Midbrain (tissue), 1 donor: ENCODE measurements at regions not wholly inside any gene's neighbourhood (a gene's known extent, or its start where the extent isn't known, plus 50 kb on each side); places are given as distances from the start of the nearest gene placed in this dataset.
"Not testable (repeated sequence)": the region's sequence is repeated elsewhere in the genome, so short reads cannot be mapped to it uniquely, and the experiment has no call there.

Experiments
- DNase-seq: peaks from one replicate; lab custom pipeline; 2025; lab: John Stamatoyannopoulos, UW

DNA sequence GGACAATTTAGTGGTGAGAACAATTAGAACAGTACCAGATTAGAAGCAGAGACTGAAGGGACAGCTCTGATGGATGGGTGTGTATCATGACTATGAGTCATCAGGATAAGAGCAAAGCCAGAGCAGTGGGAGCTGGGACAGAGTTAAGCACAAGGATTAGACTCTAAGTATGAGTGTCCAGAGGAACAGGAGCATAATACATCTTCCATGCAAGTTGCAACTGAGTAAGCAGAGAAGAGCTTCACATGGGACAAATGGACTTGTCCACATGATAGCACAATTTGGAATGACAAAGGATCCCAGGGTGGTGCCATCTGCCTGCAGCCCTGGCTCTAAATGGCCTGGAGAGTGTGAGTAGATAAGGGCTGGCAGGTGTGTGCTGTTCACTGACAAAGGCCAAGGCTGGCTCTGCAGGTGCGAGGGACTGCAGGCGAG lies 226.4 kb upstream of the CAND1 start:
- DNase-seq = no peak

DNA sequence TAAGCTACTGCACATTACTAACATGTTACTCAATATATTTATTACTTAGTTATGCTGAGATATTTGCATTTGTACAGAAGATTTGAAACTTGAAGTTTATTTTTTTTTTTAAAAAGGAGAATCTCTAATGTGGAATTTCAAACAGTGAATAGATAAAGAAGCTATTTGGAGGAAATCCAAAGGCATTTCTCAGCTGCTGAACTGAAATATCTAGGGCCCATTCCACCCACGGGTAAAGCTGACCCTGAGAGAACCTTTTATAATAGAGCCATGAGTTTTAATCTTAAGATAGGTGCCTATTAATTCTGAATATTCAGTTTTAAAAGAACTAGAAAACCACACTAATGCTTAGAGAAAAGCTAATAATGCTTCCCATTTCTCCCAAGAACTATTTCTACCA lies 225.4 kb upstream of the CAND1 start:
- no peak for DNase-seq

DNA sequence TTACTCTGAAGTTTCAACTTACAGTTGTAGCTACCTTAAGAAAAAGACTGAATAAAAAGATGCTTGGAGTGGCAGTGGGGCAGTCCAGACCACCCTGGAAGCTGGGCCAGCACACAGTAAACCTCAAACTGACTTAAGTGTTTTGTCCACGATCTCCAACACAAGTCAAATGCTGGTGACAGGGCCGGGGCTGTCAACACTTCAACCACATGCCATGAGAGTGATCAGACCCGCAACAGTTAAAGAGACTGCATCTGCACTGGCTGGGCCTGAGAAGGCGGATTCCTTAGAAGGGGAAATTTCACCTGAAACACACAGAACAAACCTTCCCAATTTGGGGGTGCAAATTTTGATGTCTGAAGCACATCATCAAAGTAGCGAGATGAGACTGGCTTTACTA lies 223.5 kb upstream of the CAND1 start:
- no peak for DNase-seq

DNA sequence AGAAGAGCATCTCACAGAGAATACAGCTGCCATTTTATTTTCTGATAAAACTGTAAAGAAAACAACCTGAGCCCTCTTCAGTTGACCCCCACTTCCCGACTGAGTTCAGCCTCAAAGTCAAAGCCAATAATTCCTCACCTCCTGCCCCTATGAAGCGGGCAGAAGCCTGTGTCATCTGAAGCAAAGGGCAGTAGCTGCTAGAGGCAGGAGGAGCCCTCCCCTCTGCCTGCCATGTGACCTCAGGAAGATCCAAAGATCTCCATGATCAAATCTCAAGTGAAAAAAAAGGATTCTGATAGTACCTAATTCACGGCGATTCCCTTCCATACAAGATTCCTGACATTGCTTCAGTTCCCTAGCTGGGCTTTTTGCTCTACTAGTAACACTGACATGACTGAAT lies 223.1 kb upstream of the CAND1 start:
- DNase-seq = no peak

DNA sequence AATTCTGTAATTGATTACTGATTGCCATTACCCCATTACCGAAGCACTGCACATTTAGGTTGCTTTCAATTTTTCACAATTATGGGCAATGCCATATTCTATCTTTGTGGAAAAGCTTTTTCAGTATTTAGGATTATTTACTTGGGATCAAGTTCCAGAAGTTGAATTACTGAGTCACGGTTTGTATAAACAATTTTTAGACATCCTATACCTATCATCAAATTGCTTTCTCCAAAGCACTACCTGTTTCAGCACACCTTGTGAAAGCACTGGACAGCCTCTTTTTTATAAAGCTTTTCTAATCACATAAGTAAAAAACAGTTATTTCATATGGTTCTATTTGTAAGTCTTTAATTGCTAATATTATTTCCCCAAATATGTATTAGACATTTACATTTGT lies 221.5 kb upstream of the CAND1 start:
- DNase-seq = no peak

DNA sequence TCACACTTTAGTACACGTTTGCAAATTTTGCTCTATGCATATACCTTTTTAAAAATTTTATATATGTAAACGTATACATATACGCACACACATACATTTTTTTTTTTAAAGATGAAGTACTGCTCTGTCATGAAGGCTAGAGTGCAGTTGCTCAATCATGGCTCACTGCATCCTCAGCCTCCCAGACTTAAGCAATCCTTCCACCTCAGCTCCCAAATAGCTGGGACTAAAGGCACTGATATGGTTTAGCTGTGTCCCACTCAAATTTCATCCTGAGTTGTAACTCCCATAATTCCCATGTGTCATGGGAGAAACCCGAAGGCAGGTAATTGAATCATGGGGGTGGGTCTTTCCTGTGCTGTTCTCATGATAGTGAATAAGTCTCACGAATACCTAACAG lies 220.8 kb upstream of the CAND1 start:
- DNase-seq = no peak

DNA sequence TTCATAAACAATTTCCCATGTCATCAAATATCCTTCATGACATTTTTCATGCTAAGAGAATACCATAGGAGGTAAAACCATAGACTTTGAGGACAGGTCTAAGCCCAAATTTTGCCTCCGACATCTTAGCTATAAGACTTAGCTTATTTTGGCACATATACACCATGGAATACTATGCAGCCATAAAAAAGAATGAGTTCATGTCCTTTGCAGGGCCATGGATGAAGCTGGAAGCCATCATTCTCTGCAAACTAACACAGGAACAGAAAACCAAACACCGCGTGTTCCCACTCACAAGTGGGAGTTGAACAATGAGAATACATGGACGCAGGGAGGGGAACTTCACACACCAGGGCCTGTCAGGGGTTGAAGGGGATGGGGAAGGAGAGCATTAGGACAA lies 220.0 kb upstream of the CAND1 start:
- DNase-seq = not testable (repeated sequence)

DNA sequence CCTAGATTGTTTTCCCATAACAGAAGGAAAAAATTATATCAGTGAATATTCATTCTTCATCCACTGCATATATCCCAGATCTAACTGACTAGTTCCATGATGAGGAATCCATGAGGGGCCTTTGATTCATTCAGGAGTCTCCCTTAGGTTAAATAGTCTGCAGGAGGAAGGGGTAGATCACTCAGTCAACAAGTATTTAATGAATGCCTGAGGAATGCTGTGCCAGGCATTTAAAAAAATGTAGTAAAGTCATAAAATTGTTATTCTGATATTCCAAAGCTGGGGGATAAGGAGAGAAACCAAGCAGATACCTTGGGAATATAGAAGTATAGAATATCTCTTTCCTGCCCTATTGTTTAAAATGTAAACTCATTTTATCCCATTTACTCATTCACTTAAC lies 216.2 kb upstream of the CAND1 start:
- DNase-seq = no peak

DNA sequence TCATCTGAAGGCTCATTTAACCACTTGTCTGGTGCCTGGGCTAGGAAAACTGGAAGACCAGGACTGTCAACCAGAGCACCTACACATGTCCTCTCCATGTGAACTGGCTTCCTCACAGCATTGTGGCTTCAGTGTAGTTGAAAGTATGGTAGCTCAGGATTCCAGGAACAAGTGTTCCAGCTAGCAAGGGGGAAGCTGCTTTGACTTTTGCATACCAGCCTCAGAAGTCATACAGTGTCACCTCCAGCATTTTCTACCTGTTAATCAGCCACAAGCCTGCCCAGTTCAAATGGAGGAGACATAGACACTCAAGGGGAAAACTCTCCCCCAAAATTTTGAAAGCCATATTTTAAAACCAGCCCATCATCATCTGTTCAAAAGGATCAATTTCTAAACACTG lies 212.8 kb upstream of the CAND1 start:
- no peak for DNase-seq

DNA sequence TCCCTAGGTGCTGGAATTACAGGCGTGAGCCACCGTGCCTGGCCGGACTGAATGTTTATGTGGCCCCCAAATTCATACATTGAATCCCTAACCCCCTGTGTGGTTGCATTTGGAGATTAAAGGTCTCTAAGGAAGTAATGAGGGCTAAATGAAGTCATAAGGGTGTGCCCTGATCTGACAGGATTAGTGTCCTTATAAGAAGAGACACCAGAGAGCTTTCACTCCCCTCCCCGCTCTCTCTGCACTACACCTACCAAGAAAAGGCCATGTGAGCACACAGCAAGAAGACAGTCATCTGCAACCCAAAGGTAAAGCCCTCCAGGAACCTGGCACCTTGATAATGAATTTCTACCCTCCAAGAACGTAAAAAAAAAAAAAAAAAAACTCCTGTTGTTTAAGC lies 212.1 kb upstream of the CAND1 start:
- DNase-seq = no peak

DNA sequence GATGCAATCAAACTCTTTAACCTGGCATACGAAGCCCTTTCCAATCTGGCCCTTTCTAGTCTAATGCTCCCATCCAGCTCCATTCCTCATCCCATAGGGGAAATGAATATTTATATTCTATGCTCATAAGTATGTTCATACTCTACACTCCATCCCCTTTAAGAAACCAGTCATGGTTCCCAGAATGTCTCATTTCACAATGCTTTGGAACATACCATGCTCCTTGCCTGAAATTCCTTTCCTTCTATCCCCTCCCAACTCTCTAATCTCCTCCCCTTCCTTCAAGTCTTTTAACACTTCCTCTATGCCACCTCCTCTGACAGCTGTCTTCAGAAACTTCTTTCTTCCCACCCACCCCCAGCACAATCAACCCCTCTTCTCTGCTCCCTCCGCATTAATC lies 207.0 kb upstream of the CAND1 start:
- DNase-seq = no peak

DNA sequence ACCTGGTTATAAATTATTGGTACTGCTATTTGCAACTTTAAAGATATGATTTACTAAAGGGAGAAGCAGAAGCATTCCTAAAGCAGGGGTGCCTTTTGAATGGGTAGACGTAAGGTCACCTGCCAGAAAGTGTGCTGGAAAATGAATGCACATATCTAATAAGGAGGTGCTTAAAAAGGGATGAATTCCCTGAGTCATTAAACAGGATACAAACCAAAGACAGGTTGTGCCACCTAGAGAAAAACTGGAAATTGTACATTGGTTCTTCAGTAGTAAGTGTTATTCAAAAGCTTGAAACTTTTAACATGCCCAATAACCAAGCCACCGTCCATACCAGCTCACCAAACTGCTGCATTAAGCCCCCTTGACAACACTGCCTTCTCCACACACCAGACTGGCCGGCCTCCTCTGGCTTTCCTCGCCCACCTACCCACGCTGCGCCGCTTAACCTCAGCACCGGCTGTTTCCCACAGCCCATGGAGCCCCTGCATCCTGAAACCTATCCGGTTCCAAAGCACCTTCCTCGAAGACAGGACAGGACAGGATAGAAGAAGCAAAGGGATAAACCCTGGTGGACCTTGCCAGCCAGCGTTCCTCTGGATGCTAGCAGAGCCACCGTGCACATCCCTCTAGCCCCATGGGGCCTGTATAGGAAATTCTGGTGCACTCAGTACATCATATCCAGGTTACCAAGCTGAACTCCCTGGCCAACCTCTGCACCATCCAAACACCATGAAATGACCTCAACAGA lies 201.5 kb upstream of the CAND1 start:
- no peak for DNase-seq

DNA sequence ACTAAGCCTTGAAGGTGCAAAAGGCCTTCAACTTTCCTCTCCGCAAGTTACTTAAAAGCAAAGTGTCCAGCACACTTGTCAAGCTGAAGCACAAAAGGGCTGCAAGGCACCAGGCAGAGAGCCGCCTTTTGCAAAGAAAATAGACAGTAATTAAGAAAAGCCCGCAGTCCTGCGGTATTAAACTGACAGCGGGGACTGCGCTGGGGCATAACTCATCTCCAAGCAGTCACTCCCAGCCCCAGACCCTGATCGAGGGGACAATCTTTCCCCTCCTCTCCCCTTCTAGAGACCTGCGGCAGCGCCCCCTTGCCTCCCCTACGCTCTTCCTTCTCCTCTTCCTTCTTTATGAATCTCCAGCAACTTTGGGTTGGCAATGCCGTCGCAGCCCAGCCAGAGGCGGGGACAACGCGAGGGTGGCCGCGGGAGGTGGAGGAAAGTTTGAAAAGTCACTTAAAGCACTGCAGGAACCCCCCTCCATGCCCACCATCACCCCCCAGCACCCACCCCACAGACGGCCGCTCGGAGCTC lies 200.9 kb upstream of the CAND1 start:
- DNase-seq = no peak

DNA sequence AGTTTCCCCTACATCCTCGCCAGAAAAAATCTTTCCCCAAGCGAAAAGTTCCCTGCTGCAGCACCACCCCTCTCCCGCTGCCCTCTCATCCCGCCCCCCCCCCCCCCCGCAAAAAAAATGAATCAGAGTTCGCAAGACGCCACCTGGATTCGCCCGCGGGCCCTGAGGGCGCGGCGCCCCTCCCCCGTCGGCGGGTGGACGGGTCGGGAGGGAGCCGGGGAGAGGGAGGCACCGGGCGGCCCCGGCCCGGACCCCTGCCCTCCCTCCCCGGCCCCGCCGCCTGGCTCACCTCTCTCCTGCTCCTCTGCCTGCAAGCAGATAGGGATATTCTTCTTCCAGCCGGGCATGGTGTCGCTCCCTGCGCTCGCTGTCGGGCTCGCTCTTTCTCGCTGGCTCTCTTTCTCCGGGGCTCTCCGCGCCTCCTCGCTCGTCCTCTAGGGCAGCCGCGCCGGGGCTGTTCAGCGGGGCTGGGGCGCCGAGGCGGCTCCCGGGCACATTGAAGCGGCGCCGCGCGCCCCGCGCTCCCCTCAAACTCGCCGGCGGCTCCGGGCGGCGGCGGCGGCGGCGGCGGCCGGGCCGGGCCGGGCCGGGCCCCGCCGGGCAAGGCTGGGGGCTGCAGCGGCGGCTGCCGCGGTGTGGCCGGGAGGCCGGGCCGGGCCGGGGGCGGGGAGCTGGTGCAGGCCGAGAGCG lies 200.3 kb upstream of the CAND1 start:
- no peak for DNase-seq

DNA sequence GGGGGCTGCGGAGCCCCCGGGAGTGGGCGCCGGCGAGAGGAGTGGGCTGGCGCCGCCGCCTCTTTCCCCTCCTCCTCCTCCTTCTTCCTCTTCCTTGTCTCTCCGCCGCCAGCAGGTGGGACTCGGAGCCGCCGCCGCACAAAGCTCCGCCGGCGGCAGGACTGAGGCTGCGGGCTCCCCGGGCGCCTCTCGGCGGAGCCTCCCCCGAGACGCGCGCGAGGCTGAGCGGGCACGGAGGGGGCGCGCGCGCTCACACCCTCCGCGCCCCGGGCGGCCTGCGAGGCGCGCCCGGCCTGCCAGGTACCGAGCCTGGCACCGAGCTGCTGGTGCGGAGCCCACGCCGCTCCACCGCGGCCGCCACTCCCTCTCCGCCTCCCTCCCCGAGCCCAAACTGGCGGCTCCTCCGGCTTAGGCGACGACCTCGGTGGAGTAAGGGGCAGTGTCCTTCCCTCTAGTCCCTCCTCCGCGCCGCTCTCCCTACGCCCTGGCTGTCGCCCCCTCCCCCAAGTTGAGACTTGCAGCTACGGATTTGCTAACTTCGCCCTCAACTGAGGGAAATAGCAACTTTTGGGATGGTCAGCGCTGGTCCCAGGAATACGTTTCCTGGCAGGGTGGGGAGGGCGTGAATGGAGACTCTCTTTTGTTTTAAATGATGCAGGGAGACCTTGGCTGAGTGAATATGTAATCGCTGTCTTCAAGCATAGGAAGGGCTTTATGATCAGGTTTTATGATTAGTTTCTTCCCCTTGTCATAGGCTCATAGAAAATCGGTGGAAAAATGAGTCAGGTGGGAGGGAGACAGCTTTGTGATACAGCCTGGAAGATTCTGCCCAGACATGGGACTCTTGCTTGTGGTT lies 199.5 kb upstream of the CAND1 start:
- DNase-seq = peak; percentile 8

DNA sequence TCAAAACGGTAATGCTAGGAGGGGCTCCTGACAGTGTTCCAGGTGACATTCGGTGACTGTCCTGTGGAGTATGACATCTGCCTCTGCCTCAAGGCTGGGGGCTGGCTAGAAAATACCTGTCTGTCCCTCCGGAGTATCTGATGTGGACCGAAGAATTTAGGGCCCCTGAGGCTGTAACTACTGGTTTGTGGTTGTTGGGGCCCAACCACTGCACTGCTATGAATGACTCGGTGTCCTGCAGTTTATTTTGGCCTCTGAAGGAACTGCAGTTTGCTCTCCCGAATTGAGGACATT lies 198.9 kb upstream of the CAND1 start:
- no peak for DNase-seq

DNA sequence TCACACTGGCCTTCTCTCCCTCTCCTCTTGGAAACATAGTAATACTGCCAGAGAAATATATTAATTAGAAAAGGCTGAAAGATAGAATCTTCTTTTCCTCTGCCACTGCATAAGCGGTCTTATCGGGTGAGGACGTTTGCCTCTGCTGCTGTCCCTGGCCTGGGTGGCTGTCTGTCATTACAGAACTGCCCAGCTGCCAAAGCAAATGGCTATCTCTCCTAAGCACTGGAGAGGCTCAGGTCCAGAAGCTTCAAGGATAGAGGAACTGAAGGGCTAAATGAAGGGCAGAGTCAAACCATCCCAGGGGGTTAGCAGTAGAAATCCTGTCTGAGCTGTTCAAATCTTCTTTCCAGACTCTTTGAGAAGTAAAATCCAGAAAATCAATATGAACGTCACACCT lies 198.6 kb upstream of the CAND1 start:
- DNase-seq = no peak

DNA sequence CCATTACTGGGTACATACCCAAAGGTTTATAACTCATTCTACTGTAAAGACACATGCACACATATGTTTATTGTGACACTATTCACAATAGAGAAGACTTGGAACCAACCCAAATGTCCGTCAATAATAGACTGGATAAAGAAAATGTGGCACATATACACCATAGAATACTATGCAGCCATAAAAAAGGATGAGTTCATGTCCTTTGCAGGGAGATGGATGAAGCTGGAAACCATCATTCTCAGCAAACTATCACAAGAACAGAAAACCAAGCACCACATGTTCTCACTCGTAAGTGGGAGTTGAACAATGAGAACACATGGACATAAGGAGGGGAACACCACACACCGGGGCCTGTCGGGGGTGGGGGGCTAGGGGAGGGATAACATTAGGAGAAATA lies 196.9 kb upstream of the CAND1 start:
- DNase-seq = not testable (repeated sequence)

DNA sequence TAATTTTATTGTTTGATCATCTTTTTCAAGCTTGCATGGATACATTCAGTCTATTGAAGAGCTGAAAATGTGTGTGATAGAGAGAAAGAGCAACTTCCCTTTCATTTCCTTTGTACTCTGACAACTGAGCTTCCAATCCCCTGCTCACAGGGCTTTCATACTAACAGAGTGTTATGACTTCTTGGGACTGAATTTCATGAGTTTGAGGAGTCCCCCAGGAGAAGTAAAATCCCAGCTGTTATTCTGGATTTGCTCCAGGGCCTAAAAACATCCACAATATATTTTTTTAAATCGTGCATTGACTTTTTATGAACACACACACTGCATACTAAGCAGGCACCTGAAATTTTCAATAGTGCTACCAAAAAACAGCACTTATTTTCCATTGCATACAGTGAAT lies 195.8 kb upstream of the CAND1 start:
- DNase-seq = no peak

DNA sequence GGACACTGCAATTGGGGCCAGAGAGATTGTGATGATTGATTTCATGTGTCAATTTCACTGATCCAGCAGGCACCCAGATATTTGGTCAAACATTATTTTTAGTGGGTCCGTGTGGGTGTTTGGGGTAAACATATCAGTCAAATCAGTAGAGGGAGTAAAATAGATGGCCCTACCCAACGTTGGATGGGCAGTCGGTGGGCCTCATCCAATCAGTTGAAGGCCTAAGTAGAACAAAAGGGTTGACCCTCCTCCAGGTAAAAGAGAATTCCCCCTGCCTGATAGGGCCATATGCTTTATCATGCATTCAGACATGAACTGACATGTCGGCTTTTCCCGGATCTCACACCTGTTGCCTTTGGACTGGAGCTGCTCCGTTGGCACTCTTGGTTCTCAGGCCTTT lies 195.1 kb upstream of the CAND1 start:
- no peak for DNase-seq

DNA sequence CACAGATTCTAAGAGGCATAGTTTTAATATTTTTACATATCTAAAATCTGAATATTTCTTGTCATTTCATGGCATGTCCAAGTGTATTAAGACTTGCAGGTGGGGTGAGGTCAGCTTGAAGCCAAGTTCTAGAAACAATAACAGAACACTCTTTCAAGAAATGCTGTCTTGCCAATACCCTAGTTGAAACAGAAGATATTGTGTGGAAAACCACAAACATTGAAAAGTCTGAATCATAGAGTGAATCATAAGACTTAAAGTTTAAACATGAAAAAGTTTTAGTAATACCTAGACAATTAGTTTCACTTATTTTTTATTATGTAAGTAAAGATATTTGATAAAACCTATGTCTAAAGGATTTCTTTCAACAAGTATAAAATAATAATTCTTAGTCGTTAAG lies 191.5 kb upstream of the CAND1 start:
- DNase-seq = no peak

DNA sequence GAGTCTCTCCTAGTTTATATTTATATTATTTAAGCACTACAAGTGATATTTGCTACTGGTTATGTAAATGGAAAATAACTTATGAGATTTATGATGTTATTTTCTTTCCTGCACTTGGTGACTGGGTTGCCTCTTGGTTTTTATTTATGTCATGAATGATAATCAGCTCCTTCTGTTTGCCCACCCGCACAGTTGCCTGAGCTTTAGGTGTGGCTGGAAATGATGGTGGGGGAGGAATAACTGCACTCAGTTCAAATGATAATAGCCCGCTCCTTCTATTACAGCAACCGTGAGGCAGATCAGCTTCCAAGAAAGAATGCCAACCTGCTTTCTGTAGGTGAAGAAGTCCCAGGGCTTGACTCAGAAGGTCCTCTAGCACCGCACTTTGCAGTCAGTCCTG lies 190.2 kb upstream of the CAND1 start:
- no peak for DNase-seq

DNA sequence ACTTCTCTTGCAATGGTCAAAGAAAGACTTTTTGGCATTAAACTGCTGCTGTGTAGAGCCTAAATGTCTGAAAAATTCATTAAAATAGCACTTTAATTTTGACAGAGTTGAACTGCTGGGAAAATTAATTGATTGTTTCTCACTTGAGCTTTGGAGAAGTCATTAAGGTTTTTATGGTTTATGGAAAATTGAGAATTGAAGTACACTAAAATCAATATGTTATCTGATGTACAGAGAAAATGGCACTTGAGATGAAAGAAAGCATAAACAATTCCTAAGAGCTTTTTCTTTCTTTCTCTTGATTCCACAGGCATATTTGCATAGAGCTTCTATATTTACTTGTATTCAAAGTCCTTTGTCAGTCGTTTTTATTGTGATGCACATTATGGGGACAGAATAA lies 188.5 kb upstream of the CAND1 start:
- no peak for DNase-seq
